ENCODE measurements at regions not wholly inside any gene's neighbourhood (a gene's known extent, or its start where the extent isn't known, plus 50 kb on each side); places are given as distances from the start of the nearest gene placed in this dataset.

GRCh38 chr4:133910165-133910564 is 291.4 kb downstream of the PABPC4L start:
- no peaks in the 10 kb centered on the region for H3K27me3 Mint-ChIP-seq (ENCODE audit: low read depth in 3 of 3)
- no peaks in the 10 kb centered on the region for H3K27me3 ChIP-seq (ENCODE audit: control insufficient read depth in 2 of 2, insufficient read depth in 2 of 2, low read length in 2 of 2)
- H3K4me3 ChIP-seq (replicated peaks in 1 of 3; ENCODE audit: low read depth in 2 of 3, low read length in 3 of 3) = no peak overlapping the region
- no peak for TF ChIP-seq CTCF (IDR thresholded peaks at IDR 0.05)
- DNase-seq = no peak
- no peak overlapping the region for H2AFZ ChIP-seq (ENCODE audit: insufficient read depth, low read depth, low read length, poor library complexity, severe bottlenecking)
- peaks cover 0 to 11% (median 2%) of the 10 kb centered on the region in 7 donors for H3K9me3 Mint-ChIP-seq
- WGBS (ENCODE audit: insufficient coverage) = 100% methylated on average over 1 of the region's 3 CpGs
- H3K9ac ChIP-seq (ENCODE audit: insufficient read depth, low read length, poor library complexity, severe bottlenecking) = no peak overlapping the region
- H3K36me3 ChIP-seq (replicated peaks in 1 of 2; ENCODE audit: control insufficient read depth in 1 of 2, insufficient read depth in 2 of 2, low read length in 2 of 2) = no peaks in the 10 kb centered on the region
- intact Hi-C loops (cut with micrococcal nuclease) = no loop called here
- H3K4me1 Mint-ChIP-seq = no peaks in the 10 kb centered on the region
- H3K36me3 Mint-ChIP-seq = no peaks in the 10 kb centered on the region
- H3K4me1 ChIP-seq (ENCODE audit: control insufficient read depth in 1 of 2, insufficient read depth in 2 of 2, low read length in 2 of 2) = no peaks in the 10 kb centered on the region
- no peak overlapping the region for H3K27ac ChIP-seq (ENCODE audit: low read depth in 1 of 2, low read length in 2 of 2)
- H3K9me3 ChIP-seq (replicated peaks in 1 of 2; ENCODE audit: control insufficient read depth in 1 of 2, insufficient read depth in 1 of 2, low read length in 2 of 2) = peaks cover 0 to 13% of the 10 kb centered on the region in 2 donors
- H3K4me3 Mint-ChIP-seq = no peak overlapping the region
- H3K79me2 ChIP-seq (ENCODE audit: insufficient read depth, low read length) = no peaks in the 10 kb centered on the region
- no peak overlapping the region for H3K4me2 ChIP-seq (replicated peaks; ENCODE audit: extremely low read depth, low read length, poor library complexity, severe bottlenecking)
- no peak overlapping the region for H3K27ac Mint-ChIP-seq
- H4K20me1 ChIP-seq (ENCODE audit: insufficient read depth, low read length) = no peaks in the 10 kb centered on the region

- Histone ChIP-seq H3K79me2 (ENCODE audit: insufficient read depth, low read length) (no peaks in the 10 kb centered on the region), H3K4me1 (ENCODE audit: control insufficient read depth in 1 of 2, insufficient read depth in 2 of 2, low read length in 2 of 2) (no peaks in the 10 kb centered on the region), H4K20me1 (ENCODE audit: insufficient read depth, low read length) (no peaks in the 10 kb centered on the region), H3K4me2 (replicated peaks; ENCODE audit: extremely low read depth, low read length, poor library complexity, severe bottlenecking) (no peak overlapping the region), H3K27ac (ENCODE audit: low read depth in 1 of 2, low read length in 2 of 2) (no peak overlapping the region), H3K27me3 (ENCODE audit: control insufficient read depth in 2 of 2, insufficient read depth in 2 of 2, low read length in 2 of 2) (no peaks in the 10 kb centered on the region), H2AFZ (ENCODE audit: insufficient read depth, low read depth, low read length, poor library complexity, severe bottlenecking) (no peak overlapping the region), H3K4me3 (replicated peaks in 1 of 3; ENCODE audit: low read depth in 2 of 3, low read length in 3 of 3) (no peak overlapping the region), H3K9ac (ENCODE audit: insufficient read depth, low read length, poor library complexity, severe bottlenecking) (no peak overlapping the region), H3K36me3 (replicated peaks in 1 of 2; ENCODE audit: control insufficient read depth in 1 of 2, insufficient read depth in 2 of 2, low read length in 2 of 2) (no peaks in the 10 kb centered on the region), H3K9me3 (replicated peaks in 1 of 2; ENCODE audit: control insufficient read depth in 1 of 2, insufficient read depth in 1 of 2, low read length in 2 of 2) (no peaks in the 10 kb centered on the region)
- H3K27me3 Mint-ChIP-seq (ENCODE audit: low read depth in 3 of 3) = no peaks in the 10 kb centered on the region
- DNase-seq = no peak
- H3K4me3 Mint-ChIP-seq = no peak overlapping the region
- intact Hi-C loops (cut with micrococcal nuclease) = no loop called here
- no peaks in the 10 kb centered on the region for H3K36me3 Mint-ChIP-seq
- no peaks in the 10 kb centered on the region for H3K4me1 Mint-ChIP-seq
- H3K27ac Mint-ChIP-seq = no peak overlapping the region
- H3K9me3 Mint-ChIP-seq = peaks cover 0 to 2% (median 0%) of the 10 kb centered on the region in 7 donors
- TF ChIP-seq CTCF (IDR thresholded peaks at IDR 0.05) = no peak
Observed at GRCh38 chr4:133903029-133903428, 298.6 kb downstream of the PABPC4L start.
